K562 (cell line): ENCODE measurements at regions not wholly inside any gene's neighbourhood (a gene's known extent, or its start where the extent isn't known, plus 50 kb on each side); places are given as distances from the start of the nearest gene placed in this dataset.

ENCODE experiments used
- CHD7 ChIP-seq: fragments of 200-600 bp; sonication (generic); IDR thresholded peaks from one replicate; pipeline ENCODE4 v1.6.1; 2012; ENCODE audit warnings: mild to moderate bottlenecking, low read depth, low read length, inconsistent platforms
- PPARD ChIP-seq: fragments of 250-450 bp; sonication (Bioruptor Pico); IDR thresholded peaks from 2 replicates; pipeline ENCODE4 v1.8.0; 2022; ENCODE audit warnings: inconsistent platforms, mild to moderate bottlenecking, moderate library complexity
- SREBF1 ChIP-seq: fragments of 150-350 bp; IDR thresholded peaks from 2 replicates; pipeline ENCODE4 v1.6.1; 2014; ENCODE audit warnings: antibody characterized with exemption, low read depth, low read length, borderline replicate concordance
- TCF7 ChIP-seq: sonication (generic); IDR thresholded peaks from 2 replicates; pipeline ENCODE4 v1.6.1; 2016; ENCODE audit warnings: antibody characterized with exemption, borderline replicate concordance
- THRAP3 ChIP-seq: fragments of 450-650 bp; IDR thresholded peaks from 2 replicates; pipeline ENCODE4 v1.6.1; 2016; ENCODE audit warnings: mild to moderate bottlenecking, inconsistent platforms, borderline replicate concordance
- USF1 ChIP-seq: sonication (generic); formaldehyde crosslinking; IDR thresholded peaks from 2 replicates; pipeline ENCODE4 v1.9.0; 2022; ENCODE audit warnings: mild to moderate bottlenecking, missing genetic modification reagents
- TF ChIP-seq, protein P1 (sequence below): sonication (generic); formaldehyde crosslinking; IDR thresholded peaks from 2 replicates; pipeline ENCODE4 v1.8.0; 2023; ENCODE audit warnings: missing genetic modification reagents, mild to moderate bottlenecking, borderline replicate concordance

DNA sequence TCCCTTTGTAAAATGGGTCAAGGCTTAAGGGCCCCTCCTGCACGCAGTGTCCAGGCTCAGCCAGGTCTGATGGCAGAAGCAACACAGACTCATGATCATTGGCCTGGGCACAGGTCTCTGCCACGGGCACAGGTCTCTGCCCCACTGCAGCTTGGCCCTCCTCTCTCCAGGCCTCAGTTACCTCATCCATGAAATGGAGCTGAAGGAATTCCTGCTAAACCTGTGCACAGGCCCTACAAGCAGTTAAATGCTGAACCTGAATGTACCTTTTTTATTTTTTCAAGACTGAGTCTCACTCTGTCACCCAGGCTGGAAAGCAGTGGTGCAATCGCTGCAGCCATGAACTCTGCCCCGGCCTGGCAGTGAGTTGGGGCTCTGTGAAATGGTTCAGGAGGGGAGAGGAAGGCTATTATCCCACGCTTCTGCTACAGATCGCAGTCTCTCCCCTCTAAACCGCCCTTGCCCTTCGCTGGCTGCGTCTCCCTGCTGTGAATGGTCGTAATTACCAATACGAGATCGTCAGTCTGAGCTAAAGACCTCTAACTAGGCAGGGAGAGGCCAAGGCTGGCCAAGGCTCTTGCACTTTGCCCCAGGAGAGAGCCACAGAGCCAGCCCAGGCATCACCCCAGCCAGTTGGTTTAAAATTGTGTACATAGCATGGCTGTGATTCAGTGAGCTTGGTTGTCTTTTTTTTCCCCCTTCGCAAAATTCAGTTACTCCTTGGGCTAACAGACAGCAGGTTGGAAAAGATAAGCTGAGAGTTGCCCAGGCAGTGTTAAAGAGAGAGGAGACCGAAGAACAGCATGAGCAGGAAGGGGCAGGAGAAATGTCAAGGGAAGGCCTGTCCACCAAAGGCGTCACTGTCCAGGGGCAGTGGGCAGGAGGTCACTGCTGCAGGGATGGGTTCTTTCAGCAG lies 93.0 kb upstream of the KCTD7 start (continued):
- TF ChIP-seq CHD7 (no peak), PPARD (CRISPR knock-in tag) (no peak), TCF7 (no peak), SREBF1 (no peak), THRAP3 (no peak), USF1 (no peak)
- TF ChIP-seq, protein P1, sequence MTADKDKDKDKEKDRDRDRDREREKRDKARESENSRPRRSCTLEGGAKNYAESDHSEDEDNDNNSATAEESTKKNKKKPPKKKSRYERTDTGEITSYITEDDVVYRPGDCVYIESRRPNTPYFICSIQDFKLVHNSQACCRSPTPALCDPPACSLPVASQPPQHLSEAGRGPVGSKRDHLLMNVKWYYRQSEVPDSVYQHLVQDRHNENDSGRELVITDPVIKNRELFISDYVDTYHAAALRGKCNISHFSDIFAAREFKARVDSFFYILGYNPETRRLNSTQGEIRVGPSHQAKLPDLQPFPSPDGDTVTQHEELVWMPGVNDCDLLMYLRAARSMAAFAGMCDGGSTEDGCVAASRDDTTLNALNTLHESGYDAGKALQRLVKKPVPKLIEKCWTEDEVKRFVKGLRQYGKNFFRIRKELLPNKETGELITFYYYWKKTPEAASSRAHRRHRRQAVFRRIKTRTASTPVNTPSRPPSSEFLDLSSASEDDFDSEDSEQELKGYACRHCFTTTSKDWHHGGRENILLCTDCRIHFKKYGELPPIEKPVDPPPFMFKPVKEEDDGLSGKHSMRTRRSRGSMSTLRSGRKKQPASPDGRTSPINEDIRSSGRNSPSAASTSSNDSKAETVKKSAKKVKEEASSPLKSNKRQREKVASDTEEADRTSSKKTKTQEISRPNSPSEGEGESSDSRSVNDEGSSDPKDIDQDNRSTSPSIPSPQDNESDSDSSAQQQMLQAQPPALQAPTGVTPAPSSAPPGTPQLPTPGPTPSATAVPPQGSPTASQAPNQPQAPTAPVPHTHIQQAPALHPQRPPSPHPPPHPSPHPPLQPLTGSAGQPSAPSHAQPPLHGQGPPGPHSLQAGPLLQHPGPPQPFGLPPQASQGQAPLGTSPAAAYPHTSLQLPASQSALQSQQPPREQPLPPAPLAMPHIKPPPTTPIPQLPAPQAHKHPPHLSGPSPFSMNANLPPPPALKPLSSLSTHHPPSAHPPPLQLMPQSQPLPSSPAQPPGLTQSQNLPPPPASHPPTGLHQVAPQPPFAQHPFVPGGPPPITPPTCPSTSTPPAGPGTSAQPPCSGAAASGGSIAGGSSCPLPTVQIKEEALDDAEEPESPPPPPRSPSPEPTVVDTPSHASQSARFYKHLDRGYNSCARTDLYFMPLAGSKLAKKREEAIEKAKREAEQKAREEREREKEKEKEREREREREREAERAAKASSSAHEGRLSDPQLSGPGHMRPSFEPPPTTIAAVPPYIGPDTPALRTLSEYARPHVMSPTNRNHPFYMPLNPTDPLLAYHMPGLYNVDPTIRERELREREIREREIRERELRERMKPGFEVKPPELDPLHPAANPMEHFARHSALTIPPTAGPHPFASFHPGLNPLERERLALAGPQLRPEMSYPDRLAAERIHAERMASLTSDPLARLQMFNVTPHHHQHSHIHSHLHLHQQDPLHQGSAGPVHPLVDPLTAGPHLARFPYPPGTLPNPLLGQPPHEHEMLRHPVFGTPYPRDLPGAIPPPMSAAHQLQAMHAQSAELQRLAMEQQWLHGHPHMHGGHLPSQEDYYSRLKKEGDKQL (CRISPR knock-in tag): no peak
